WERI-Rb-1 (cell line): ENCODE measurements at regions not wholly inside any gene's neighbourhood (a gene's known extent, or its start where the extent isn't known, plus 50 kb on each side); places are given as distances from the start of the nearest gene placed in this dataset.

ENCODE experiments used
- DNase-seq: peaks from one replicate; pipeline ENCODE4 v3.0.0-alpha.2; 2020
- H3K27ac ChIP-seq: fragments of 250-450 bp; sonication (Bioruptor Pico); 2 replicates; pipeline ENCODE4 v1.5.1; 2020; ENCODE audit warnings: mild to moderate bottlenecking, moderate library complexity
- H3K27me3 ChIP-seq: fragments of 250-450 bp; sonication (Bioruptor Pico); 2 replicates; pipeline ENCODE4 v1.5.1; 2021; ENCODE audit warnings: mild to moderate bottlenecking, low read depth, moderate library complexity; ENCODE audit not compliant: insufficient read depth, severe bottlenecking
- H3K36me3 ChIP-seq: fragments of 250-450 bp; sonication (Bioruptor Pico); 2 replicates; pipeline ENCODE4 v1.5.1; 2020; ENCODE audit warnings: mild to moderate bottlenecking, moderate library complexity
- H3K4me3 ChIP-seq: 2 replicates; pipeline ENCODE4 v1.5.1; 2011; ENCODE audit warnings: low read depth, mild to moderate bottlenecking, control low read depth, low read length
- H3K9me3 ChIP-seq: fragments of 250-450 bp; sonication (Bioruptor Pico); 2 replicates; pipeline ENCODE4 v1.5.1; 2021; ENCODE audit warnings: mild to moderate bottlenecking, moderate library complexity; ENCODE audit not compliant: severe bottlenecking
- TF ChIP-seq, protein P1 (sequence below): IDR thresholded peaks from 2 replicates; pipeline ENCODE4 v1.5.1; 2011; ENCODE audit warnings: low read depth, mild to moderate bottlenecking, control low read depth, inconsistent platforms, low read length

GRCh38 chr1:38402230-38402815 is 355.7 kb upstream of the POU3F1 start:
- TF ChIP-seq, protein P1, sequence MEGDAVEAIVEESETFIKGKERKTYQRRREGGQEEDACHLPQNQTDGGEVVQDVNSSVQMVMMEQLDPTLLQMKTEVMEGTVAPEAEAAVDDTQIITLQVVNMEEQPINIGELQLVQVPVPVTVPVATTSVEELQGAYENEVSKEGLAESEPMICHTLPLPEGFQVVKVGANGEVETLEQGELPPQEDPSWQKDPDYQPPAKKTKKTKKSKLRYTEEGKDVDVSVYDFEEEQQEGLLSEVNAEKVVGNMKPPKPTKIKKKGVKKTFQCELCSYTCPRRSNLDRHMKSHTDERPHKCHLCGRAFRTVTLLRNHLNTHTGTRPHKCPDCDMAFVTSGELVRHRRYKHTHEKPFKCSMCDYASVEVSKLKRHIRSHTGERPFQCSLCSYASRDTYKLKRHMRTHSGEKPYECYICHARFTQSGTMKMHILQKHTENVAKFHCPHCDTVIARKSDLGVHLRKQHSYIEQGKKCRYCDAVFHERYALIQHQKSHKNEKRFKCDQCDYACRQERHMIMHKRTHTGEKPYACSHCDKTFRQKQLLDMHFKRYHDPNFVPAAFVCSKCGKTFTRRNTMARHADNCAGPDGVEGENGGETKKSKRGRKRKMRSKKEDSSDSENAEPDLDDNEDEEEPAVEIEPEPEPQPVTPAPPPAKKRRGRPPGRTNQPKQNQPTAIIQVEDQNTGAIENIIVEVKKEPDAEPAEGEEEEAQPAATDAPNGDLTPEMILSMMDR = no peak
- Histone ChIP-seq H3K36me3 (no peaks in the 10 kb centered on the region), H3K4me3 (no peak overlapping the region), H3K9me3 (peaks cover 2% of the 10 kb centered on the region), H3K27me3 (no peaks in the 10 kb centered on the region), H3K27ac (no peak overlapping the region)
- no peak for DNase-seq

- Histone ChIP-seq H3K9me3 (peaks cover 6% of the 10 kb centered on the region), H3K4me3 (no peak overlapping the region), H3K27me3 (no peaks in the 10 kb centered on the region), H3K36me3 (no peaks in the 10 kb centered on the region), H3K27ac (no peak overlapping the region)
- TF ChIP-seq, protein P1 = no peak
- no peak for DNase-seq
These were observed 350.0 kb upstream of the POU3F1 start for GRCh38 chr1:38396606-38397005.

GRCh38 chr1:38394303-38394702 is 347.7 kb upstream of the POU3F1 start:
- no peaks in the 10 kb centered on the region for H3K27me3 ChIP-seq
- TF ChIP-seq, protein P1 = no peak
- H3K9me3 ChIP-seq = peaks cover 7% of the 10 kb centered on the region
- H3K4me3 ChIP-seq = no peak overlapping the region
- no peaks in the 10 kb centered on the region for H3K36me3 ChIP-seq
- DNase-seq = no peak
- no peak overlapping the region for H3K27ac ChIP-seq

DNA sequence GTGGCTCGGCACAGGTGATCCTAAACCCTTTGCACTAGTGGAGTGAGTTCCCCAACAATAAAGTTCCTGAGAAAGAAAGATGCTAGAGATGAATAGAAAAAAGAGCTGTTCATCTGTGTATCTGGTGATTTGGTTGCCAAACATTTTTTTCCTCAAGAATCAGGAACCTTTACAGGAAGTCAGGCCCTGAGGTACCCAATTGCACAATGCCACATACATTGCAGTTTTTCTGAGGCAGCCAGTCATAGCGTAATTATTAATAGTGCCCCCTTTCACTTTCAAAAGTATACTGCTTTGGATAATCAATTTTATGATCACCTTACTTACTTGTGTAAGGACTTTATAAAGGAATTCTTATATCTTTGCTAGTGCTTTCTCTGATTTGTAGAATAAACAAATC is 346.3 kb upstream of the POU3F1 start:
- H3K36me3 ChIP-seq = no peaks in the 10 kb centered on the region
- no peak overlapping the region for H3K4me3 ChIP-seq
- H3K9me3 ChIP-seq = peaks cover 7% of the 10 kb centered on the region
- DNase-seq = no peak
- H3K27me3 ChIP-seq = no peaks in the 10 kb centered on the region
- no peak overlapping the region for H3K27ac ChIP-seq
- TF ChIP-seq, protein P1 = no peak

GRCh38 chr1:38381256-38381655 is 334.7 kb upstream of the POU3F1 start:
- DNase-seq = no peak
- Histone ChIP-seq H3K9me3 (no peaks in the 10 kb centered on the region), H3K36me3 (no peaks in the 10 kb centered on the region), H3K4me3 (no peak overlapping the region), H3K27me3 (no peaks in the 10 kb centered on the region), H3K27ac (no peak overlapping the region)
- TF ChIP-seq, protein P1 = no peak

GRCh38 chr1:38376577-38376976 is 330.0 kb upstream of the POU3F1 start:
- TF ChIP-seq, protein P1 = no peak
- H3K4me3 ChIP-seq = no peak overlapping the region
- H3K36me3 ChIP-seq = no peaks in the 10 kb centered on the region
- H3K27ac ChIP-seq = no peak overlapping the region
- no peaks in the 10 kb centered on the region for H3K27me3 ChIP-seq
- DNase-seq = no peak
- H3K9me3 ChIP-seq = peaks cover 8% of the 10 kb centered on the region
